Uterus (tissue), 2 donors: ENCODE measurements at regions not wholly inside any gene's neighbourhood (a gene's known extent, or its start where the extent isn't known, plus 50 kb on each side); places are given as distances from the start of the nearest gene placed in this dataset.

ENCODE experiments used
- CTCF ChIP-seq, 4 experiments: fragments of 200-600 bp in 2 of 4; fragments of 450-650 bp in 2 of 4; sonication (generic) in 2 of 4; IDR thresholded peaks; one replicate each; pipeline ENCODE4 v1.5.1; 2016 to 2019; ENCODE audit warnings: antibody characterized with exemption in 4 of 4, mild to moderate bottlenecking in 2 of 4, moderate library complexity in 1 of 4
- POLR2A ChIP-seq, 2 donors: fragments of 450-650 bp; IDR thresholded peaks; one replicate each; pipeline ENCODE4 v1.6.1; 2016; ENCODE audit warnings: antibody characterized with exemption in 2 of 2, mild to moderate bottlenecking in 1 of 2, moderate library complexity in 1 of 2

GRCh38 chr4:114287079-114287696 is 307.7 kb upstream of the ARSJ start:
- TF ChIP-seq POLR2A (IDR thresholded peaks at IDR 0.05) (no peak), CTCF (IDR thresholded peaks at IDR 0.05) (no peak)
